ENCODE measurements at regions not wholly inside any gene's neighbourhood (a gene's known extent, or its start where the extent isn't known, plus 50 kb on each side); places are given as distances from the start of the nearest gene placed in this dataset.

GRCh38 chr10:28215930-28216329 is 86.9 kb downstream of the MPP7 start:
- TF ChIP-seq CTCF (conservative IDR thresholded peaks at IDR 0.05) (no peak), ZFX (IDR thresholded peaks at IDR 0.05) (no peak)
